ENCODE measurements at regions not wholly inside any gene's neighbourhood (a gene's known extent, or its start where the extent isn't known, plus 50 kb on each side); places are given as distances from the start of the nearest gene placed in this dataset.

- H3K36me3 Mint-ChIP-seq (ENCODE audit: low read depth): no peaks in the 10 kb centered on the region
- peaks cover 3% of the 10 kb centered on the region for H3K9me3 Mint-ChIP-seq
- DNase-seq: no peak
- no peak overlapping the region for H3K4me3 Mint-ChIP-seq
- peaks cover 5% of the 10 kb centered on the region for H3K27me3 Mint-ChIP-seq (ENCODE audit: low read depth, poor library complexity)
- peak overlapping the region; percentile 68 for H3K27ac Mint-ChIP-seq
- TF ChIP-seq CTCF (IDR thresholded peaks at IDR 0.05): no peak
- peaks cover 39% of the 10 kb centered on the region for H3K4me1 Mint-ChIP-seq
Measured at GRCh38 chr1:67939186-67939743, 106.0 kb upstream of the GNG12 start.

DNA sequence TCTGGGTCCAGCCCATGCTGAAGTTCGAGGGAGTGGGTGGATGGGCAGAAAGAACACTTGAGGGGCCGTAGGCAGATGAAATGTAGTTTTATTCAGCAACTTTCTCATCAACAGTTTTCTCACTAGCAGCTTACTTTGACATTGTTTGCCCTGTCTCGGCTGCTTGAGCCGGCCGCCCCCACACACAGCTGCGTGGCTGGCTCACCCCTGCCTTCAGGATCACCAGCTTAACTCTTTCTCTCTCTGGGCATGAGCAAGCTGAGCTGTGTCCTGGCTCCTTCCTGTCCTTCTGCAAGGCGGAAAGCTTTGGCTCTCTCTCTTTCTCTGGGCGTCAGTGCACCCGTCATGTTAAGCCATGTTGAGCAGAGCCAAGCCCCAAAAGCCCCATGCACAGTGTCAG, 104.4 kb upstream of the GNG12 start:
- H3K4me3 Mint-ChIP-seq: peak overlapping the region; percentile 15
- no peaks in the 10 kb centered on the region for H3K36me3 Mint-ChIP-seq (ENCODE audit: low read depth)
- peaks cover 5% of the 10 kb centered on the region for H3K27me3 Mint-ChIP-seq (ENCODE audit: low read depth, poor library complexity)
- DNase-seq: peak; percentile 30
- peak overlapping the region; percentile 66 for H3K27ac Mint-ChIP-seq
- peaks cover 39% of the 10 kb centered on the region for H3K4me1 Mint-ChIP-seq
- no peaks in the 10 kb centered on the region for H3K9me3 Mint-ChIP-seq
- no peak for TF ChIP-seq CTCF (IDR thresholded peaks at IDR 0.05)

- no peak overlapping the region for H3K27ac Mint-ChIP-seq
- peaks cover 39% of the 10 kb centered on the region for H3K4me1 Mint-ChIP-seq
- no peak for TF ChIP-seq CTCF (IDR thresholded peaks at IDR 0.05)
- no peak overlapping the region for H3K4me3 Mint-ChIP-seq
- peaks cover 5% of the 10 kb centered on the region for H3K27me3 Mint-ChIP-seq (ENCODE audit: low read depth, poor library complexity)
- no peaks in the 10 kb centered on the region for H3K9me3 Mint-ChIP-seq
- H3K36me3 Mint-ChIP-seq (ENCODE audit: low read depth): no peaks in the 10 kb centered on the region
- no peak for DNase-seq
Measured at GRCh38 chr1:67937010-67937409, 103.7 kb upstream of the GNG12 start.

DNA sequence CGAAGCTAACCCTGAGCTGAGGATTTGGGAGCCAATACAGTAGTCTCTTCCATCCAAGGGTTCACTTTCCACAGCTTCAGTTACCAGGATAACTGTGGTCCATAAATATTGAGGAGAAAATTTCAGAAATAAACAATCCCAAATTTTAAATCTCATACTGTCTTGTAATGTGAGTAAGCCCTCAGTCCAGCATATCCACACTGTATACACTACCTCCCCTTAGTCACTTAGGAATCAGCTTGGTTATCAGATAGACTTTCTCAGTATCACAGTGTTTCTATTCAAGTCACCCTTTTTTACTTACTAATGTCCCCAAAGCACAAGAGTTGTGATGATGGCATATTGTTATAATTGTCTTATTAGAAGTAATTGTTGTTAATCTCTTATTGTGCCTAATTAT, 102.3 kb upstream of the GNG12 start:
- no peak for TF ChIP-seq CTCF (IDR thresholded peaks at IDR 0.05)
- no peak overlapping the region for H3K27ac Mint-ChIP-seq
- H3K4me3 Mint-ChIP-seq: no peak overlapping the region
- DNase-seq: no peak
- H3K27me3 Mint-ChIP-seq (ENCODE audit: low read depth, poor library complexity): peaks cover 5% of the 10 kb centered on the region
- no peaks in the 10 kb centered on the region for H3K9me3 Mint-ChIP-seq
- peaks cover 38% of the 10 kb centered on the region for H3K4me1 Mint-ChIP-seq
- no peaks in the 10 kb centered on the region for H3K36me3 Mint-ChIP-seq (ENCODE audit: low read depth)

- no peaks in the 10 kb centered on the region for H3K36me3 Mint-ChIP-seq (ENCODE audit: low read depth)
- H3K4me1 Mint-ChIP-seq: no peaks in the 10 kb centered on the region
- no peak for DNase-seq
- H3K27me3 Mint-ChIP-seq (ENCODE audit: low read depth, poor library complexity): peaks cover 5% of the 10 kb centered on the region
- TF ChIP-seq CTCF (IDR thresholded peaks at IDR 0.05): no peak
- H3K9me3 Mint-ChIP-seq: no peaks in the 10 kb centered on the region
- H3K27ac Mint-ChIP-seq: no peak overlapping the region
- no peak overlapping the region for H3K4me3 Mint-ChIP-seq
Measured at GRCh38 chr1:67931198-67931597, 97.9 kb upstream of the GNG12 start.

DNA sequence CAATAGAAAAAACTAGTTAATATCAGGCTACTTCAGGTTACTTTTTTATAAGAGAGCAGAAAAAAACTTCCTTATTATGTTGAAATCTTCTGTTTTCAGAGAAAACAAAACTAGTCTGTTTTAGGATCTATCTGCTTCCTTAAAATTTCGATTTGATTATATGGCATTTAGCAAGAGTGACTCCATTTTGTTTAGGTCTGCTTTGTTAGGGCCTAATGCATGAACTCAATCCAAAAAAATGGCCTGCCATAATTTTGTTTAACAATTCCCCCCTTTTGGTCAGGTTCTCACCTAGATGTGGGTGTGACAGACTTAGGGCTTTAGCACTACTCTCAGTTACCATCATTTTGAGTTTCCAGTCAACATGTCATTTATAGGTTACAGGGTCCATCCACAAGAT, 89.8 kb upstream of the GNG12 start:
- no peak for DNase-seq

More for the DNA sequence above, 89.8 kb upstream of the GNG12 start:
- H3K4me1 Mint-ChIP-seq: no peaks in the 10 kb centered on the region
- peaks cover 6% of the 10 kb centered on the region for H3K27me3 Mint-ChIP-seq (ENCODE audit: low read depth, poor library complexity)
- H3K36me3 Mint-ChIP-seq (ENCODE audit: low read depth): no peaks in the 10 kb centered on the region
- H3K9me3 Mint-ChIP-seq: no peaks in the 10 kb centered on the region
- H3K4me3 Mint-ChIP-seq: no peak overlapping the region
- no peak for TF ChIP-seq CTCF (IDR thresholded peaks at IDR 0.05)
- no peak overlapping the region for H3K27ac Mint-ChIP-seq

Measured in nephron progenitor cell (in vitro differentiated cells).